Heart right ventricle (tissue), 16 donors: ENCODE measurements at regions not wholly inside any gene's neighbourhood (a gene's known extent, or its start where the extent isn't known, plus 50 kb on each side); places are given as distances from the start of the nearest gene placed in this dataset.
"Not testable (repeated sequence)": the region's sequence is repeated elsewhere in the genome, so short reads cannot be mapped to it uniquely, and the experiment has no call there.

ENCODE experiments used
- ATAC-seq, 8 donors: fragments of 200-7000 bp; cut with Tn5 transposase; one replicate each; pipeline ENCODE4 v1.9.1; 2020; ENCODE audit warnings: mild to moderate bottlenecking in 8 of 8, moderate library complexity in 8 of 8, moderate number of reproducible peaks in 1 of 8
- DNase-seq, 2 donors: peaks; one replicate each; pipeline ENCODE4 v3.0.0-alpha.2; 2020
- H3K27ac ChIP-seq, 10 donors: fragments of 200-600 bp; sonication (generic) in 2 of 10; one replicate each; pipeline versions ENCODE4 v1.5.0 to v1.8.0; 2020 to 2022; ENCODE audit warnings: mild to moderate bottlenecking in 3 of 10
- H3K27me3 ChIP-seq, 7 donors: fragments of 200-600 bp; one replicate each; pipeline ENCODE4 v1.8.0; 2021 to 2022; ENCODE audit warnings: mild to moderate bottlenecking in 2 of 7
- H3K36me3 ChIP-seq, 9 donors: fragments of 200-600 bp; sonication (generic) in 1 of 9; one replicate each; pipeline versions ENCODE4 v1.5.0 to v1.8.0; 2020 to 2022; ENCODE audit warnings: mild to moderate bottlenecking in 2 of 9
- H3K4me1 ChIP-seq, 9 donors: fragments of 200-600 bp; sonication (generic) in 1 of 9; one replicate each; pipeline versions ENCODE4 v1.5.0 to v1.8.0; 2020 to 2022; ENCODE audit warnings: mild to moderate bottlenecking in 4 of 9
- H3K4me3 ChIP-seq, 10 donors: fragments of 200-600 bp; sonication (generic) in 2 of 10; one replicate each; pipeline versions ENCODE4 v1.5.0 to v1.8.0; 2020 to 2022; ENCODE audit warnings: mild to moderate bottlenecking in 7 of 10, moderate library complexity in 2 of 10
- H3K9me3 ChIP-seq, 11 donors: fragments of 200-600 bp in 10 of 11; sonication (generic) in 2 of 11; one replicate each; pipeline versions ENCODE4 v1.5.0 to v1.8.0; 2013 to 2022; ENCODE audit warnings: mild to moderate bottlenecking in 2 of 11, control low read depth in 1 of 11, moderate library complexity in 1 of 11
- WGBS, 2 donors: extraction: QIAGEN DNeasy Blood & Tissue Kit; methylation state at CpG; one replicate each; pipeline ENCODE4 v1.1.7; 2013; ENCODE audit warnings: inconsistent platforms in 1 of 2; 5-methylcytosine and 5-hydroxymethylcytosine counted together
- intact Hi-C, 10 donors: fragments of 100-400 bp; cut with DNase I; formaldehyde crosslinking; loops; one replicate each; pipeline versions ENCODE4 v1.11.1 to v1.14.2; 2022
- TF ChIP-seq, protein P1 (sequence below), 9 donors: fragments of 200-600 bp; sonication (generic) in 2 of 9; IDR thresholded peaks; one replicate each; pipeline versions ENCODE4 v1.5.0 to v1.8.0; 2021 to 2022; ENCODE audit warnings: antibody characterized with exemption in 9 of 9, mild to moderate bottlenecking in 5 of 9, moderate library complexity in 1 of 9
- donor health status: Arrhythmogenic right ventricular cardiomyopathy.
- donor health status: ischemic (EF 13 %, LVEDD 7.1; RV severe dilation, severe dysfunction).
- donor health status: healthy with polysubstance abuse.
- donor health status: DM: no; HTN: yes; CAD: no.
- donor health status: DM: no; HTN: no; CAD: no.
- donor health status: ischemic (EF 25% LVEDD 6.9; RV normal size, moderate dysfunction).
- donor health status: ischemic (EF 25% LVEDD 5.7; RV mildly dilated, moderate dysfunction).
- donor health status: healthy.
- donor health status: DM: yes; HTN: yes; CAD: no.
- donor health status: Ischemic cardiomyopathy.
- donor health status: ischemic (EF 35%, LVEDD 5.7; RV mildly dilated, moderate dysfunction).
- donor health status: nonischemic (EF 11% LVEDD 7.7; RV severe dilation, severe dysfunction).
- donor health status: DM: yes; HTN: yes; CAD: no.
- donor health status: PGD.
- donor health status: ischemic (EF 29% LVEDD 5.4; RV normal size, mild dysfunction).
- donor health status: nonischemic (EF 23%, LVEDD 6.1; RV moderate dilation, normal function).

- intact Hi-C loops: no loop called here
- Histone ChIP-seq H3K27me3 (no peaks in the 10 kb centered on the region), H3K27ac (no peak overlapping the region), H3K4me3 (no peak overlapping the region), H3K4me1 (no peaks in the 10 kb centered on the region), H3K36me3 (no peaks in the 10 kb centered on the region), H3K9me3 (no peaks in the 10 kb centered on the region)
- TF ChIP-seq, protein P1, sequence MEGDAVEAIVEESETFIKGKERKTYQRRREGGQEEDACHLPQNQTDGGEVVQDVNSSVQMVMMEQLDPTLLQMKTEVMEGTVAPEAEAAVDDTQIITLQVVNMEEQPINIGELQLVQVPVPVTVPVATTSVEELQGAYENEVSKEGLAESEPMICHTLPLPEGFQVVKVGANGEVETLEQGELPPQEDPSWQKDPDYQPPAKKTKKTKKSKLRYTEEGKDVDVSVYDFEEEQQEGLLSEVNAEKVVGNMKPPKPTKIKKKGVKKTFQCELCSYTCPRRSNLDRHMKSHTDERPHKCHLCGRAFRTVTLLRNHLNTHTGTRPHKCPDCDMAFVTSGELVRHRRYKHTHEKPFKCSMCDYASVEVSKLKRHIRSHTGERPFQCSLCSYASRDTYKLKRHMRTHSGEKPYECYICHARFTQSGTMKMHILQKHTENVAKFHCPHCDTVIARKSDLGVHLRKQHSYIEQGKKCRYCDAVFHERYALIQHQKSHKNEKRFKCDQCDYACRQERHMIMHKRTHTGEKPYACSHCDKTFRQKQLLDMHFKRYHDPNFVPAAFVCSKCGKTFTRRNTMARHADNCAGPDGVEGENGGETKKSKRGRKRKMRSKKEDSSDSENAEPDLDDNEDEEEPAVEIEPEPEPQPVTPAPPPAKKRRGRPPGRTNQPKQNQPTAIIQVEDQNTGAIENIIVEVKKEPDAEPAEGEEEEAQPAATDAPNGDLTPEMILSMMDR (IDR thresholded peaks at IDR 0.05): no peak
- no peak for DNase-seq
- WGBS, 2 donors: 100% methylated on average over 1 of the region's 1 CpG
- no peak for ATAC-seq
Observed at GRCh38 chrX:121733514-121733913, 686.1 kb downstream of the GLUD2 start.

DNA sequence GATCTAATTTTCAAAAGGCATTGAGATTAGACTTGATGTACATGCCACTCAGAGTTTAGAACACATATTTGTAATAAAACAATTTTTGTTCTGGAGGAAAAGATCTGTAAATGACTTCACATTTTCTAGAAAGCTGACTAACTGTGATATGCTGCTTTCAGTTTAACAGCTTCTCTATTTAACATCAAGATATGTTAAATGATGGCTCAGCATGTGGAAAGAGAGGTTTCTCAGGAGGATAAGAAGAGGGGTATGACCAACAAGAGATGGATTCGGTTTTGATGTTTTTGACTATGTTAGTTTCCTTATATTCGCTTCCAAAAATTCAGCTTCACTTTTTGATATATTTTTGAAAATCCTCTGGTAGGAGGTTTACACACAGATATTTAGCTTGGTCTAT, 698.7 kb downstream of the GLUD2 start:
- intact Hi-C loops: no loop called here
- WGBS, 2 donors: 89 to 93% methylated on average over 2 of the region's 2 CpGs
- no peak for ATAC-seq
- Histone ChIP-seq H3K9me3 (no peaks in the 10 kb centered on the region), H3K27ac (no peak overlapping the region), H3K36me3 (no peaks in the 10 kb centered on the region), H3K27me3 (no peaks in the 10 kb centered on the region), H3K4me3 (no peak overlapping the region), H3K4me1 (no peaks in the 10 kb centered on the region)
- TF ChIP-seq, protein P1 (IDR thresholded peaks at IDR 0.05): no peak
- DNase-seq: no peak

DNA sequence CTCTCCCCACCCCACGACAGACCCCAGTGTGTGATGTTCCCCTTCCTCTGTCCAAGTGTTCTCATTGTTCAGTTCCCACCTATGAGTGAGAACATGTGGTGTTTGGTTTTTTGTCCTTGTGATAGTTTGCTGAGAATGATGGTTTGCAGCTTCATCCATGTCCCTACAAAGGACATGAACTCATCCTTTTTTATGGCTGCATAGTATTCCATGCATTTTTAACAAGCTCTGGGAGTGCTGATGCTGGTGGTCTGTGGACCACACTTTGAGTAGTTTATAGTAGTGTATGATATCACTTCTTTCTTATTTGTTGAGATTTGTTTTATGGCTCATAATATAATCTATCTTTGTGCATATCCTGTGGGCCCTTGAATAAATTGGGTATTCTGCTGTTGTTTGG, 706.2 kb downstream of the GLUD2 start:
- H3K9me3 ChIP-seq, ATAC-seq, intact Hi-C loops, H3K36me3 ChIP-seq, DNase-seq, H3K27me3 ChIP-seq, H3K4me3 ChIP-seq, H3K27ac ChIP-seq, H3K4me1 ChIP-seq: not testable (repeated sequence)
- WGBS, 2 donors: 50 to 77% methylated on average over 1 of the region's 1 CpG

GRCh38 chrX:121754301-121754700, 706.9 kb downstream of the GLUD2 start:
- no peak for ATAC-seq
- TF ChIP-seq, protein P1 (IDR thresholded peaks at IDR 0.05): no peak
- no peak overlapping the region for H3K4me3 ChIP-seq
- no peaks in the 10 kb centered on the region for H3K36me3 ChIP-seq
- H3K27me3 ChIP-seq: no peaks in the 10 kb centered on the region
- H3K9me3 ChIP-seq: no peaks in the 10 kb centered on the region
- no peak for DNase-seq
- intact Hi-C loops: no loop called here
- H3K4me1 ChIP-seq: no peaks in the 10 kb centered on the region
- 51 to 52% methylated on average over 2 of the region's 2 CpGs for WGBS, 2 donors
- H3K27ac ChIP-seq: no peak overlapping the region

DNA sequence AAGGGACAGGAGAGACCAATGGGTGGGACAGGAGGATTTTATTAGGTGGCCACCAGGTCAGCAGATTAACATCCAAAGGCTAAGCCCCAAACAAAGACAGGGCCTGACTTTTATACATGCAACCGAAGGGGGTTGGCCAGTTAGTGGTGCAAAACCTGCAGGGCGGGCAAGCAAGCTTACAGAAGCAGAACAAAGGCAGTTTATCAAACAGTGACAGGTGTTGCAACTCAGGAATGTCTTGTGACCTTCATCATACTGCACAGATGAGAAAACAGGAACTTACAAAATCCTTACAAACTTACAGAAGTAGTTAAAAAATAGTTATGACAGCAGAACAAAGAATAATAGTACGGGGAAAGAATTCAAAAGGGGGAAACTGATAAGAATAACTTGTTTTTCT, 708.1 kb downstream of the GLUD2 start:
- DNase-seq (no peak), ATAC-seq (no peak)
- Histone ChIP-seq H3K4me3 (no peak overlapping the region), H3K27ac (no peak overlapping the region), H3K36me3 (no peaks in the 10 kb centered on the region), H3K4me1 (no peaks in the 10 kb centered on the region), H3K9me3 (no peaks in the 10 kb centered on the region), H3K27me3 (no peaks in the 10 kb centered on the region)
- WGBS, 2 donors: 56 to 62% methylated on average over 3 of the region's 3 CpGs
- intact Hi-C loops: no loop called here
- TF ChIP-seq, protein P1 (IDR thresholded peaks at IDR 0.05): no peak
